ENCODE measurements at regions not wholly inside any gene's neighbourhood (a gene's known extent, or its start where the extent isn't known, plus 50 kb on each side); places are given as distances from the start of the nearest gene placed in this dataset.

GRCh38 chrY:15455133-15455937 lies 931.0 kb downstream of the NLGN4Y start:
- Histone ChIP-seq H3K27me3 (no peaks in the 10 kb centered on the region), H3K36me3 (no peaks in the 10 kb centered on the region), H3K4me3 (peak overlapping the region in 2 of 4 donors; percentile 30 to 42), H3K4me1 (no peaks in the 10 kb centered on the region), H3K27ac (no peak overlapping the region), H3K9me3 (no peaks in the 10 kb centered on the region)
- 73% methylated on average over 3 of the region's 39 CpGs; no CpG with 5 or more reads in 1 of the 2 donors for WGBS, 2 donors
- TF ChIP-seq CTCF (IDR thresholded peaks at IDR 0.05), result no peak
- no peak for TF ChIP-seq POLR2A (IDR thresholded peaks at IDR 0.05)
- no peak for TF ChIP-seq EP300 (IDR thresholded peaks at IDR 0.05)
- TF ChIP-seq POLR2AphosphoS5 (IDR thresholded peaks at IDR 0.05), result no peak
- ATAC-seq (ENCODE audit: low FRiP score in 2 of 2), result peak in 1 of 2 donors; percentile 17
- DNase-seq, result no peak

- H3K36me3 ChIP-seq, result no peaks in the 10 kb centered on the region
- H3K27me3 ChIP-seq, result no peaks in the 10 kb centered on the region
- H3K4me3 ChIP-seq, result peak overlapping the region in 2 of 4 donors; percentile 30 to 42
- no peaks in the 10 kb centered on the region for H3K4me1 ChIP-seq
- H3K27ac ChIP-seq, result no peak overlapping the region
- TF ChIP-seq POLR2A (IDR thresholded peaks at IDR 0.05), result no peak
- 20% methylated on average over 4 of the region's 49 CpGs; no CpG with 5 or more reads in 1 of the 2 donors for WGBS, 2 donors
- H3K9me3 ChIP-seq, result no peaks in the 10 kb centered on the region
- peak in 1 of 2 donors; percentile 90 for ATAC-seq (ENCODE audit: low FRiP score in 2 of 2)
- DNase-seq, result peak in 1 of 2 donors; percentile 95
Measured at GRCh38 chrY:15455980-15456469, 931.7 kb downstream of the NLGN4Y start.

- ATAC-seq (ENCODE audit: low FRiP score in 2 of 2) (peak in 1 of 2 donors; percentile 44), DNase-seq (peak in 1 of 2 donors; percentile 65)
- Histone ChIP-seq H3K36me3 (no peaks in the 10 kb centered on the region), H3K27ac (no peak overlapping the region), H3K9me3 (no peaks in the 10 kb centered on the region), H3K27me3 (no peaks in the 10 kb centered on the region), H3K4me1 (no peaks in the 10 kb centered on the region), H3K4me3 (peak overlapping the region in 2 of 4 donors; percentile 30 to 42)
- 54% methylated on average over 6 of the region's 21 CpGs; no CpG with 5 or more reads in 1 of the 2 donors for WGBS, 2 donors
- TF ChIP-seq POLR2AphosphoS5 (IDR thresholded peaks at IDR 0.05) (no peak), EP300 (IDR thresholded peaks at IDR 0.05) (no peak), POLR2A (IDR thresholded peaks at IDR 0.05) (no peak), CTCF (IDR thresholded peaks at IDR 0.05) (no peak)
Measured at GRCh38 chrY:15456491-15456890, 932.2 kb downstream of the NLGN4Y start.

GRCh38 chrY:15457682-15458081 lies 933.4 kb downstream of the NLGN4Y start:
- WGBS, 2 donors, result 76% methylated on average over 3 of the region's 3 CpGs; no CpG with 5 or more reads in 1 of the 2 donors
- no peaks in the 10 kb centered on the region for H3K36me3 ChIP-seq
- no peaks in the 10 kb centered on the region for H3K4me1 ChIP-seq
- no peak overlapping the region for H3K4me3 ChIP-seq
- no peaks in the 10 kb centered on the region for H3K9me3 ChIP-seq
- H3K27ac ChIP-seq, result no peak overlapping the region
- ATAC-seq (ENCODE audit: low FRiP score in 2 of 2) (no peak), DNase-seq (no peak)
- TF ChIP-seq EP300 (IDR thresholded peaks at IDR 0.05) (no peak), CTCF (IDR thresholded peaks at IDR 0.05) (no peak), POLR2A (IDR thresholded peaks at IDR 0.05) (no peak)
- no peaks in the 10 kb centered on the region for H3K27me3 ChIP-seq

- H3K27ac ChIP-seq, result no peak overlapping the region
- no peaks in the 10 kb centered on the region for H3K4me1 ChIP-seq
- no peak for TF ChIP-seq CTCF (IDR thresholded peaks at IDR 0.05)
- no peak for TF ChIP-seq EP300 (IDR thresholded peaks at IDR 0.05)
- TF ChIP-seq POLR2AphosphoS5 (IDR thresholded peaks at IDR 0.05), result no peak
- no peak for TF ChIP-seq POLR2A (IDR thresholded peaks at IDR 0.05)
- H3K27me3 ChIP-seq, result no peaks in the 10 kb centered on the region
- ATAC-seq (ENCODE audit: low FRiP score in 2 of 2) (no peak), DNase-seq (no peak)
- no peaks in the 10 kb centered on the region for H3K9me3 ChIP-seq
- no peak overlapping the region for H3K4me3 ChIP-seq
- H3K36me3 ChIP-seq, result no peaks in the 10 kb centered on the region
Measured at GRCh38 chrY:15458426-15458825, 934.1 kb downstream of the NLGN4Y start.

Measured in upper lobe of left lung (tissue), 6 donors.